DMS 273 (cell line): ENCODE measurements at regions not wholly inside any gene's neighbourhood (a gene's known extent, or its start where the extent isn't known, plus 50 kb on each side); places are given as distances from the start of the nearest gene placed in this dataset.
"Not testable (repeated sequence)": the region's sequence is repeated elsewhere in the genome, so short reads cannot be mapped to it uniquely, and the experiment has no call there.

ENCODE experiments used
- DNase-seq: peaks from one replicate; lab custom pipeline; 2025; ENCODE audit not compliant: unreplicated experiment; lab: John Stamatoyannopoulos, UW

- DNase-seq, result no peak
These were observed 72.3 kb upstream of the ACTRT2 start for GRCh38 chr1:2948751-2949680.

GRCh38 chr1:2949966-2950925 lies 71.0 kb upstream of the ACTRT2 start:
- DNase-seq, result no peak

GRCh38 chr1:2950926-2951305 lies 70.4 kb upstream of the ACTRT2 start:
- no peak for DNase-seq

DNA sequence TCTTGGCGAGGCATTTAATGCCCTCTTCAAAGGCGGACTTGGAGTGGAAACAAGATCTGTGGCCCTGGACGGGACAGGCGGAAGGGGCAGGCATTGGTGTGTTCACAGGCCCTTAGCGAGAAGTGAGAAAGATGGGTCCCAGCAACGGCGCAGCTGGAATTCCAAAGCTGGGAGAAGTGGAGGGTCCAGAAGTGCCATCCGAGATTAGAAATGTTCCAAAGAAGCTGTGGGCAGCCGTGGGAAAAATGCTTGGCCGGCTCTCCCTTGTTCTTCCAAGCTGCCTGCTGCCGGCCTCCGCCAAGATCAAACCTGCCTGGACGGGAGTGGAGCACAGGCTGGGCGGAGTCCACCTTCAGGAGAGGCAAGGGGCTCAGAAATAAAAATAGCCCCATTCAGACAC lies 69.4 kb upstream of the ACTRT2 start:
- DNase-seq, result no peak

DNA sequence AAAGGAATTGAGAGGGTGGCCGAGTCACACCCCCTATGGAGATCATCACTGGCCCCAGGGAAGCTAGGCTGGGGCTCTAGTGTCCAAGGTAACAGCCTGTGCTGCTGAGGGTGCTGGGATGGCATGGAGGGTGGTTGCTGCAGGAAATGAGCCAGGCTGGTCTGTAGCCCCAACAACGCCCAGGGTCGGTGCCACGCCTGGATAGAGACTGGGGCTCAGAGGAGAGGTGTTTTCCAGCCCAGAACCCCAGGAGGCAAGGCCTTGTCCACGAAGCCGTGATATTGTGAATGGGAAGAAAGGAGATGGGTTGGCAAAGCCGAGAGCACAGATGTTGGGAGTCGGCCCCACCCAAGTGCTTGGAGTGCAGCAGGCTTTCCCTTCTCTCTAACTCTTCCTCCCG lies 68.9 kb upstream of the ACTRT2 start:
- DNase-seq, result no peak

DNA sequence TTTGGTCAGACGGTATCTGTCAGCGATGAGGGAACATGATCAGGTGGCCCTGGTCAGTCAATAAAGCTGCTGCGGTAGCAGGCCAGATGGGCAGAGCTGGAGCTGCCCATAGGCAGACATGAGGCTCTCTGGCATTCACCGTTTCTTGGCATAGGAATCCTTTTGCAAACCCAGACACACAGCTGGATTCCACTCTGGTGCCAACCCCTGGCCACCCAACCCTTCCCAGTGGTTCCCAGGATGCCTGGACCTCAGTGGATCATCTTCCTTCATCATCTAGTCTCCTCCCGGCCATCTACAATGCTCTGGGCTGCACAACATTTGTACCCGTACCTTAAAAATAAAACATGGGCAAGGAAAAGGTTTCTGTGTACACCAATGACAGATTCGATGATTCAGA lies 68.3 kb upstream of the ACTRT2 start:
- DNase-seq, result no peak

GRCh38 chr1:2953688-2954285 lies 67.5 kb upstream of the ACTRT2 start:
- no peak for DNase-seq

DNA sequence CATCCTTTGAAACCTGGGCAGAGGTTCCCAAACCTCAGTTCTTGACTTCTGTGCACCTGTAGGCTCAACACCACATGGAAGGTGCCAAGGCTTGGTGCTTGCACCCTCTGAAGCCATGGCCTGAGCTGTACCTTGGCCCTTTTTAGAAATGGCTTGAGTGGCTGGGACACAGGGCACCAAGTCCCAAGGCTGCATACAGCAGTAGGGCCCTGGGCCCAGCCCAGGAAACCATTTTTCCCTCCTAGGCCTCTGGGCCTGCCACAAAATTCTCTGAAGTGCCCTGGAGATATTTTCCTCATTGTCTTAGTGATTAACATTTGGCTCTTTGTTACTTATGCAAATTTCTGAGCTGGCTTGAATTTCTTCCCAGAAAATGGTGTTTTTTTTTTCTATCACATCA lies 65.6 kb upstream of the ACTRT2 start:
- DNase-seq, result no peak

DNA sequence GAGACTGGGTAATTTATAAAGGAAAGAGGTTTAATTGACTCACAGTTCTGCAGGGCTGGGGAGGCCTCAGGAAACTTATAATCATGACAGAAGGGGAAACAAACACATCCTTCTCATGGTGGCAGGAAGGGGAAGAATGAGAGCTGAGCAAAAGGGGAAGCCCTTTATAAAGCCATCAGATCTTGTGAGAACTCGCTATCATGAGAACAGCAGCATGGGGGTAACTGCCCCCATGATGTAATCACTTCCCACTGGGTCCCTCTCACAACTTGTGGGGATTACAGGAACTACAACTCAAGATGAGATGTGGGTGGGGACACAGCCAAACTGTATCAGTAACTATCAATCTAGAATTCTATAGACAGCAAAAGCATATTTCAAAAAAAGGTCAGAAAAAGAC lies 64.7 kb upstream of the ACTRT2 start:
- no peak for DNase-seq

DNA sequence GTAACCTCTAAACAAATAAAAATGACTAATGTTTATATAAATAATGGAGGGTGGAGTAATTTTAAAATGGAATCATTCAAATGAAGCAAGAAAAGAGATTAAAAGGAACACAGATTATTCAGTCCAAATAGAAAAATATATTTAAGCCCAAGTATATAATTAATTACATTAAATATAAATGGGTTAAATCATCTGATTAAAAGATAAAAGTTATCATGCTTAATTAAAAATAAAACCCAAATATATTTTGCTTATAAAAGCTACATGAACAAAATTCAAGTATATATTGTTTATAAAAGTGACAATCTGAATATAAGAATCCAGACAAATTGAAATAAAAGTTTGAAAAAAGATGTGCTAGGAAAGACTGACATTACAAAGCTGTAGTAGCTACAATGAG lies 63.9 kb upstream of the ACTRT2 start:
- no peak for DNase-seq

DNA sequence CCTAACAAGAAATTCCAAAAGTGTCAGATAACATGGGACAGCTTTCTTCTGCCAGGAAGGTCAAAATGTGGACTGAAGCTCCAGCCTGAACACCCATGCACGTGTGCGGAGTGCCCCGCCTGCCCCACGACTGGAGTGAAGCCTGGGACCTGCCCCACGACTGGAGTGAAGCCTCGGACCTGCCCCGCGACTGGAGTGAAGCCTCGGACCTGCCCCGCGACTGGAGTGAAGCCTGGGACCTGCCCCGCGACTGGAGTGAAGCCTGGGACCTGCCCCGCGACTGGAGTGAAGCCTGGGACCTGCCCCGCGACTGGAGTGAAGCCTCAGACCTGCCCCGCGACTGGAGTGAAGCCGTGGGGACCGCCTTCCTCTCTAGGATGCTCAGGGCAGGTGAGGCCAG lies 61.4 kb upstream of the ACTRT2 start:
- not testable (repeated sequence) for DNase-seq

- no peak for DNase-seq
These were observed 60.2 kb upstream of the ACTRT2 start for GRCh38 chr1:2961081-2961480.

GRCh38 chr1:2961661-2962060 lies 59.6 kb upstream of the ACTRT2 start:
- no peak for DNase-seq

DNA sequence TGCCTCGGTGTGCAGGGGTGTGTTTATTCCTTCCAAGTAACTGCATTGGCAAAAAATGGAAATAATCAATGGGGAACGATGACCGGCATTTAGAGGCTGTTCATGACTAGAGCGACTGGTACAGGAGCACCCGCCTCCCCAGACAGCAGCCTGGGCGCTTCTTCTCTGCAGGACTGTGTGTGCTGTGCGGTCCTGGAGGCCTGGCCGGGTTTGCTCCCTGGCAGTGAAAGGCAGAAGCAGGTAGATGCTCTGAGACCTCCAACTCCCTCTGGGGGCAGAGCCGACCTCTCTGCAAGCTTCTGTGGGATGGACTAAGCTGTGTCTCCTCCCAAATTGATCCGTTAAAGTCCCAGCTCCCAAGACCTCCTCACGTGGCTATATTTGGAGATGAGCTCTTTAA lies 59.2 kb upstream of the ACTRT2 start:
- DNase-seq, result no peak

DNA sequence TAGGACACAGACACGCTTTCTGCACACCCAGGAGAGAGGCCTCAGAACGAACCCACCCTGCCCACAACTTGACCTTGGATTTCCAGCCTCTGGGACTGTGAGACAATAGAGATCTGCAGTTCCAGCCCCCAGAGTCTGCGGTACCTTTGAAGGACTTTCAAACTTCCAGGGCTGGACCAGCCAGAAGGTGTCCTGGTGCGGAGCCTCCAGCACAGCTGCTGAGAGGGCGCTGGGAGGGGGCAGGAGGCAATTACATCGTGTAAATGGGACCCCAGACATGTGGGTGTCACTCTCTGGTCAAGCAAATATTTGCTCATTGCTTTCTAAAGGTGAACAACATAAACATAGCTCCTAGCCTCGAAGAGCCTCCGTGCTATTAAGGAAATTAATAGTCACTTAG lies 58.7 kb upstream of the ACTRT2 start:
- DNase-seq, result no peak

DNA sequence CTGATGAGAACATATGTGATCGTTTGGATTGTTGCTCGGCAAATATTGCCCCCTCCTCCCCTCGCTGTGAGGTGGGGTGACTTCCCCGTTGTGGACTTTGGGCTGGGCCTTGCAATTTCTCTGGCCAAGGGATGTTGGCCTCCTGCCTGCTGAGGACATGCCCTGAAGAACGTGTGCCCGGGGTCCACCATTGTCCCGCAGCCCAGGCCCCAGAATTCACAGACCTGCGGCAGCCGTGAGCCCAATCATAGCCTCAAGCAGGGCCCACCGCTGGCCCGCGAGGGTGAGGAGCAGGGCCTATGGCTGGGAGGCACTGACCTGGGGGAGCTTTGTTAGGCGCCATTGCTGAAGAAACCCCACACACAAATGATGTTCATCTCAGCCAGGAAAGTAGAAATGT lies 58.3 kb upstream of the ACTRT2 start:
- DNase-seq, result no peak

DNA sequence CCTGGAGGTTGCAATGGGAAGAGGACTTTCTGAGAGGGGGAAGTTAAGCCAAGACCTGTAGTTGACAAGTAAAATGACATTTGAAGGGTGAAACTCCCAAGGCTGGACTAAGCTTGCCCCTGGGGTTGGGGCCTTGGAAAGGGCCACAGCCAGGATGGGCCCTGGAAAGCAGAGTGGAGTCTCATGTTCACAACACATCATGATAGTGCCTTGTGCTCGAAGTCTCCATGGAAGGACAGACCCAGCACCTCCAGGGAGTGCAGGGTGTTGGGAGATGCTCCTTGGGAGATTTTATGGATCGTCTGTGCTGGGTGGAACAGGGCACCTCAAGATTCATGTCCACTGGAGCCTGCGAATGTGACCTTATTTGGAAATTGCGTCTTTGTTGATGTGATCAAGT lies 55.6 kb upstream of the ACTRT2 start:
- no peak for DNase-seq

DNA sequence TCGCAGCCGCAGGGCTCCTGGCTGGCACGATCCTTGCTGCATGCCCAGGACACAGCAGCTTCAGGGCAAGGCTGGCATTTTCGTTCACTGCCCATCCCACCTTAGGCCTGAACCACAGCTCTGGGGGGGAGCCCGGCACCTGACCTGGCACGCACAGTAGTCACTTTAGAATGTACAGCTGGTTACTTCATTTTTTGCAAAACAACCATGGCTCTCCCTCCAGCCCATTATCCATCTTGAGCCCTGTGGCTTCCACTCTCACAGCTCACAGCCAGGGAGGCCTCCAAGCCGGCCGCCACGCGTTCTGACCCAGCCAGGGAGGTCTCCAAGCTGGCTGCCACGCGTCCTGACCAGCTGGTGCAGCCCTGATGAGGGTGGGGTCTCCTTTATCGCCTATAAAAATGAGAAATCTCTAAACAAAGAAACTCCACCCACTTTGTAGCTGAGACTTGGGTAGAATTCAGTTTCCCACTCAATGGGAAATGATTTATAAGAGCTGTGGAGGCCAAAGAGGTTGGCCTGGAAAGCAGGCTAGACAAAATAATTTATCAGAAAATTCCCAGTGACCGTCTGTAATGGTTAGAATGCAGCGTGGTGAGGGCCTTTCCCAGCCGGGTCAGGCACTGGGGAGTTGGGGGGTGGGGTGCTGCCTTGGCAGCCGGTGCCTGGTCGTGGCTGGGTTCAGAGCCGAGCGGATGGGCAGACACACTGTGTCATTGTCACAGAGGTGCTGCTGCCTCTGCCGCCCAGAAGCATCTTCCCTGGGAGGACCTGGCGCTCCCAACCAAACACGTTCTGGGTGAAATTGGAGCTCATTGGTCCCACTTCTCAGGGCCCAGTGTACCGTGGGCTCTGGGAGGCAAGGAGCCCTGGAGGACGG lies 54.6 kb upstream of the ACTRT2 start:
- no peak for DNase-seq

GRCh38 chr1:2967329-2967725 lies 53.9 kb upstream of the ACTRT2 start:
- DNase-seq, result no peak

GRCh38 chr1:2967881-2968280 lies 53.4 kb upstream of the ACTRT2 start:
- DNase-seq, result no peak

- no peak for DNase-seq
These were observed 52.8 kb upstream of the ACTRT2 start for GRCh38 chr1:2968471-2968881.
